SHP77 (cell line): ENCODE measurements at regions not wholly inside any gene's neighbourhood (a gene's known extent, or its start where the extent isn't known, plus 50 kb on each side); places are given as distances from the start of the nearest gene placed in this dataset.

ENCODE experiments used
- DNase-seq, 2 experiments: peaks; one replicate each; lab custom pipeline; 2025; lab: John Stamatoyannopoulos, UW

DNA sequence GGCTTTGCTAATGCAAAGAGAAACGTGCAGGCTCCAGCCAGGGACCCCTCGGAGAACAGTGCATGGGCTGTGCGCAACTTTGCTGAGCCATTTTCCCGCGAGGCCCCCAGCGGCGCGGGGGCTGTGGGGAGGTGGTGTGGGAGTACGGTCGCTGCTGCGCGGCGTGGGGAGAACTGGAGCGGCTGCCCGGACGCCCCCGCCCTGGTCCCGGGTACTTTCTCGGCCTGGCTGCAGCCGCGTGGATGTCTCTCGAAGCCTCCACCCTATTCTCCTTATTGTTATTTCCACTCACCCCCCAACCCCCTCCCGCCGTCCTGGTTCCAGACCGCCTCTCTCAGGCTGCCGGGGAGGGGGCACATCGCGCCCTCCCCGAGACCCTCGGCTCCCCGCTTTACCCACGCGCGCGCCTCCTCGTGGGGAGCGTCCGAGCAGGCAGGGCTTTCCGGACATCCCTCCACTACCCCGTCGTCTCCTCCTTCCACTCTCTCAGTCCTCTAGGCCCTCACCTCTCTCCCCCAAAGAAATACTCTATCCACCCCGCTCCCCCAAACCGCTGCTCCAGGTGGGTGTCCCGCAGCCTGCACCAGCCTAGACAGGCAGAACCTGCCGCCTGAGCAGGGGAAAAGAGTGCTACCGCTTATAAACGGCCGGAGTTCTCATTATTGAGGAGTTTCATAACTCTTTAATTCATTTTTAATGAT lies 68.6 kb upstream of the TBCA start:
- DNase-seq = no peak

DNA sequence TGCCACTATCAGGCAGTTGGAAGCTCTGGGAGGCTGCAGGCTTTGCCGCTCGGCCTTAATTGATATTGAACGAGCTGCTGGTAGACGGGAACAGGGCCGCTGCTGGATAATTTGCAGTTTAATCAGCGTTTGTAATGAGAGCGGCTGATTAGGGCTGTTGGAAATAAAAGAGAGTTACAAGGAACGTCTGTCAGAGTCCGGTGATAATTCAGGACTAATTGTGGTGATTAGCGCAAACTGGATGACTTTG lies 68.2 kb upstream of the TBCA start:
- no peak for DNase-seq

GRCh38 chr5:77843570-77844372 lies 67.6 kb upstream of the TBCA start:
- no peak for DNase-seq

- DNase-seq = no peak
Measured at GRCh38 chr5:77842243-77842642, 66.1 kb upstream of the TBCA start.

DNA sequence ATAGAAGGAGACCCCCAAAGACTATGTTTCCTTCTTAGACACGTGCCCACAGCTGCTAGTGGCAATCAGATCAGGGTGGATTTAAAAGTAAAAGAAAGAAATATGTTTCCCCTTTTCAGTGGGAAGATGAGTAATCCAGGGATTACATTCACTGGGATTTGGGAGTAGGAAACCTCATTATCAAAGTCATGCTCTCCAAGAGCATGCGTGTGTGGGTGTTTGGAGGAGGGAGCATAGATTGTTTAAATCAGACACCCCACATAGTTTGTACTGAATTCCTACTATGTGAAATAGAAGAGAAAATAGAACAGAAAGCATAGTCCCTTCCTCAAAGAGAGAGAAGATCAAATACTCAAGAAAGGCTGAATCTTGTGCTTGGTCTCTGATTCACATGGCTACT lies 65.5 kb upstream of the TBCA start:
- DNase-seq = no peak

DNA sequence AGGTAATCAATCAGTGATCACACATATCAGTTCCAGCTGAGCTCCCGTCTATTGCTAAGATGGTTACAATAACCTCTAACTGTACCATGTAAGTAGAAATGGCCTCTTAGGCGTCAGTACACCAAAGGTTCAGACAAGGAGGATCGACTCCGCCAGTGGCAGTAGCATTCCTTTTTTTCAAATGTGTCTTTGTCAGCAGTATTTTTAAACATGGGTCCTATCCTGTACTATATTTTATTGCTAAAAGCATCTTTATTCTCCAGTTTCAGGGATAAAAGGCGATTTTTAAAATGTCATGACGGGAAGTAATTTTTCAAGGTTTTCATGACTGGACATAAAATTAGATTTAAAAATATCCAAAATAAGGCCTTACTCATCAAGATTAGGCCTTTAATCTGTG lies 64.8 kb upstream of the TBCA start:
- no peak for DNase-seq

DNA sequence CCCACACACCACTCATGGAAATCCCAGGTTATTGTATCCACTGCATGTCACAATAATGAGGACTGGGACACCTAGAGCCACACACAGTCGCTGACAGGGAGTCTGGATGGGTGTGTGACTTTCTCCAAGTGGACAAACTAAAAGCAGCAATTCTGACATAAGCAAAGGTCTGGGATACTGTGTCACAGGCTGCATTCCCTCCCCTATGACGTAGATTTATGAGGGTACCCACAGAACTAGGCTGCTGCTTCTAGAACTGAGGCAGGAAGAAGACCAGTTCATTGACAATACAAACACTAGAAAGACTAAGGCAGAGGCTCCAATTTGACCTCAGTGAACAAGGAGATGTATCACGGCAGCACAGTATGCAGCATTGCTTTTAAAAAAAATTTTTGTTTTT lies 63.6 kb upstream of the TBCA start:
- DNase-seq = no peak

GRCh38 chr5:77832938-77833337 lies 56.8 kb upstream of the TBCA start:
- no peak for DNase-seq

DNA sequence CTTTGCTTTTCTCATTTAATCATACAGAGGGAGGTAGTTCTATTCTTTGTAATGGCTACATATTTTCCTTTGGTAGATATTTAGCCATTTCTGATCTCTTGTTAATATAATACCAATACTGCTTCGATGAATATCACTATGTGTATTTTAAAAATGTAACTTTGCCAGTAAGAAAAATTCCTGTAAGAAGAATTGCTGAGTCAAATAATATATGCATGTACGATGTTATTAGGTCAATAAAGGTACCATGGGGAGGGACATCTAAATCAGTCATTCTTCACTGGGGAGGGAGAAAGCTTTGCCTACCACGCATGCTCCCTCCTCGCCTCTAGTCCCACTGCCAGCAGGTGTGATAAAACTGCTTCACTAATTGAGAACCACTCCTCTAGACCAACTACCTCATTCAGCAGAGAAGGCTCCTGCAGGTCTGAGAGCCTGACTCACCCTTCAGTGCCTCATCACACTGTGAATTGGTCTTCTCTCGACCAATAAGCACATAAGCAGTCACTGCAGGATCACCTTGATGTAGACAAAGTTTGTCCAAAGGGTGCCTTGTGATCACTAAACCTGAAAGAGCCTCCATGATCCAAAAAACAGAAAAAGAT lies 56.1 kb upstream of the TBCA start:
- DNase-seq = no peak

DNA sequence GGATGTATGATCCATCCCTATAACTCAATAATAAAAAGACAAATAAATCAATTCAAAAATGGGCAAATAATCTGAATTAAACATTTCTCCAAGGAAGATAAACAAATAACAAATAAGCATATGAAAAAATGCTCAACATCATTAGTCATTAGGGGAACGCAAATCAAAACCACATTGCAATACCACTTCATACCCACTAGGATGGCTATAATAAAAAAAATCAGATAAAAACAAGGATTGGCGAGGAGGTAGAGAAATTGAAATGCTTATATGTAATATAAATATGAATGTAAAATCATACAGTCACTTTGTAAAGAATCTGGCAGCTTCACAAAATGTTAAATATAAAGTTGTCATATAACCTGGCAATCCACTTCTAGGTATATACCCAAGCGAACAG lies 52.3 kb upstream of the TBCA start:
- no peak for DNase-seq
